H9 (cell line): ENCODE measurements at regions not wholly inside any gene's neighbourhood (a gene's known extent, or its start where the extent isn't known, plus 50 kb on each side); places are given as distances from the start of the nearest gene placed in this dataset.

Experiments used
- DNase-seq: peaks from one replicate; pipeline ENCODE4 v3.0.0-alpha.2; 2017
- H2AFZ ChIP-seq: one replicate; pipeline ENCODE4 v1.6.1; 2013; ENCODE audit warnings: mild to moderate bottlenecking, low read length, control low read depth, moderate library complexity
- H2AK5ac ChIP-seq: 2 replicates; pipeline ENCODE4 v1.6.1; 2013; ENCODE audit warnings: low read length, control low read depth, mixed read lengths; ENCODE audit not compliant: insufficient read length
- H2BK120ac ChIP-seq: one replicate; pipeline ENCODE4 v1.6.1; 2013; ENCODE audit warnings: low read depth, mild to moderate bottlenecking, low read length, control low read depth, inconsistent platforms; ENCODE audit not compliant: poor library complexity, severe bottlenecking
- H2BK12ac ChIP-seq: 2 replicates; pipeline ENCODE4 v1.6.1; 2013; ENCODE audit warnings: low read length, control low read depth, mixed read lengths, low read depth; ENCODE audit not compliant: insufficient read length
- H2BK15ac ChIP-seq: 2 replicates; pipeline ENCODE4 v1.6.1; 2013; ENCODE audit warnings: low read depth, low read length, control low read depth
- H2BK20ac ChIP-seq: one replicate; pipeline ENCODE4 v1.6.1; 2013; ENCODE audit warnings: low read depth, mild to moderate bottlenecking, low read length, control low read depth, inconsistent platforms; ENCODE audit not compliant: poor library complexity, severe bottlenecking
- H2BK5ac ChIP-seq: 2 replicates; pipeline ENCODE4 v1.6.1; 2013; ENCODE audit warnings: low read length, control low read depth, mixed read lengths; ENCODE audit not compliant: insufficient read length
- H3K14ac ChIP-seq: 2 replicates; pipeline ENCODE4 v1.6.1; 2013; ENCODE audit warnings: low read length, control low read depth; ENCODE audit not compliant: insufficient read depth
- H3K18ac ChIP-seq: 2 replicates; pipeline ENCODE4 v1.6.1; 2013; ENCODE audit warnings: low read depth, mild to moderate bottlenecking, mixed read lengths, low read length, control low read depth; ENCODE audit not compliant: insufficient read length
- H3K23ac ChIP-seq: 2 replicates; pipeline ENCODE4 v1.6.1; 2013; ENCODE audit warnings: low read length, control low read depth, mixed read lengths, low read depth; ENCODE audit not compliant: insufficient read length
- H3K23me2 ChIP-seq: 2 replicates; pipeline ENCODE4 v1.6.1; 2013; ENCODE audit warnings: low read depth, mild to moderate bottlenecking, mixed read lengths, low read length, control low read depth; ENCODE audit not compliant: insufficient read length, poor library complexity, severe bottlenecking
- H3K27ac ChIP-seq: 2 replicates; pipeline ENCODE4 v1.5.1; 2013; ENCODE audit warnings: low read length, control low read depth, mixed read lengths, low read depth; ENCODE audit not compliant: insufficient read length
- H3K27me3 ChIP-seq: 2 replicates; pipeline ENCODE4 v1.6.1; 2013; ENCODE audit warnings: low read length, control low read depth, inconsistent platforms; ENCODE audit not compliant: insufficient read depth
- H3K4ac ChIP-seq: 2 replicates; pipeline ENCODE4 v1.6.1; 2013; ENCODE audit warnings: low read depth, mild to moderate bottlenecking, control low read depth, inconsistent platforms, low read length, moderate library complexity
- H3K4me1 ChIP-seq: 2 replicates; pipeline ENCODE4 v1.6.1; 2013; ENCODE audit warnings: low read length, control low read depth, inconsistent platforms; ENCODE audit not compliant: insufficient read depth
- H3K4me2 ChIP-seq: 2 replicates; pipeline ENCODE4 v1.6.1; 2013; ENCODE audit warnings: low read length, control low read depth, mixed read lengths; ENCODE audit not compliant: insufficient read length, insufficient read depth
- H3K56ac ChIP-seq: 2 replicates; pipeline ENCODE4 v1.6.1; 2013; ENCODE audit warnings: low read depth, mild to moderate bottlenecking, mixed read lengths, low read length, control low read depth; ENCODE audit not compliant: insufficient read length
- H3K79me1 ChIP-seq: 2 replicates; pipeline ENCODE4 v1.6.1; 2013; ENCODE audit warnings: low read depth, mild to moderate bottlenecking, moderate library complexity, low read length, control low read depth, inconsistent platforms; ENCODE audit not compliant: insufficient read depth, poor library complexity, severe bottlenecking
- H3K79me2 ChIP-seq: 2 replicates; pipeline ENCODE4 v1.6.1; 2013; ENCODE audit warnings: low read length, control low read depth, inconsistent platforms; ENCODE audit not compliant: insufficient read depth
- H3K9ac ChIP-seq: 2 replicates; pipeline ENCODE4 v1.6.1; 2013; ENCODE audit warnings: low read length, control low read depth, mixed read lengths; ENCODE audit not compliant: insufficient read length; ENCODE audit errors: extremely low read depth
- H3K9me3 ChIP-seq: one replicate; pipeline ENCODE4 v1.6.1; 2013; ENCODE audit warnings: low read depth, low read length, inconsistent platforms; ENCODE audit not compliant: control insufficient read depth
- H3T11ph ChIP-seq: one replicate; pipeline ENCODE4 v1.6.1; 2013; ENCODE audit warnings: mild to moderate bottlenecking, low read length, control low read depth, inconsistent platforms
- H4K20me1 ChIP-seq: one replicate; pipeline ENCODE4 v1.6.1; 2013; ENCODE audit not compliant: control insufficient read depth, insufficient read length, insufficient read depth
- H4K5ac ChIP-seq: 2 replicates; pipeline ENCODE4 v1.6.1; 2013; ENCODE audit warnings: low read depth, mild to moderate bottlenecking, mixed read lengths, low read length, control low read depth; ENCODE audit not compliant: insufficient read length
- H4K8ac ChIP-seq: replicated peaks from 2 replicates; pipeline ENCODE4 v1.6.1; 2013; ENCODE audit warnings: low read length, control low read depth, mixed read lengths, low read depth; ENCODE audit not compliant: insufficient read length
- H4K91ac ChIP-seq: 2 replicates; pipeline ENCODE4 v1.6.1; 2013; ENCODE audit warnings: low read depth, mild to moderate bottlenecking, moderate library complexity, mixed read lengths, low read length, control low read depth; ENCODE audit not compliant: insufficient read length
- H3K27ac Mint-ChIP-seq, 3 experiments: 2 replicates in 2 of 3; 3 replicates in 1 of 3; pipeline ENCODE4 v1.8.0; 2020 to 2021; ENCODE audit warnings: mixed read lengths in 3 of 3, mild to moderate bottlenecking in 1 of 3, moderate library complexity in 1 of 3
- H3K27me3 Mint-ChIP-seq: 2 replicates; pipeline ENCODE4 v1.8.0; 2021; ENCODE audit warnings: low read depth, mild to moderate bottlenecking, moderate library complexity, mixed read lengths
- H3K36me3 Mint-ChIP-seq, 3 experiments: 2 replicates in 2 of 3; 3 replicates in 1 of 3; pipeline ENCODE4 v1.8.0; 2020 to 2021; ENCODE audit warnings: low read depth in 3 of 3, mixed read lengths in 3 of 3; ENCODE audit not compliant: insufficient read depth in 1 of 3
- H3K4me1 Mint-ChIP-seq, 2 experiments: 2 replicates each; pipeline ENCODE4 v1.8.0; 2020; ENCODE audit warnings: mixed read lengths in 2 of 2
- H3K4me3 Mint-ChIP-seq, 2 experiments: 2 replicates in 1 of 2; 3 replicates in 1 of 2; pipeline ENCODE4 v1.8.0; 2020 to 2021; ENCODE audit warnings: mild to moderate bottlenecking in 2 of 2, mixed read lengths in 2 of 2, moderate library complexity in 1 of 2
- H3K9me3 Mint-ChIP-seq, 2 experiments: 2 replicates in 1 of 2; 3 replicates in 1 of 2; pipeline ENCODE4 v1.8.0; 2020; ENCODE audit warnings: mild to moderate bottlenecking in 2 of 2, mixed read lengths in 2 of 2, moderate library complexity in 1 of 2
- WGBS: extraction: QIAGEN DNeasy Blood & Tissue Kit; methylation state at CpG from one replicate; pipeline ENCODE4 v1.1.7; 2013; ENCODE audit warnings: missing lambda C conversion rate, low lambda C conversion rate, mixed read lengths; ENCODE audit not compliant: insufficient read length; ENCODE audit errors: extremely low coverage; 5-methylcytosine and 5-hydroxymethylcytosine counted together
- TF ChIP-seq, protein P1 (sequence below): fragments of 200-600 bp; sonication (generic); conservative IDR thresholded peaks from 3 replicates; pipeline ENCODE4 v1.8.0; 2021; ENCODE audit warnings: antibody characterized with exemption, mild to moderate bottlenecking

- Histone ChIP-seq H3K79me1 (no peaks in the 10 kb centered on the region), H4K8ac (no peak overlapping the region), H3T11ph (no peak overlapping the region), H2BK5ac (no peak overlapping the region), H2BK20ac (no peak overlapping the region), H2AFZ (no peak overlapping the region), H2BK120ac (no peak overlapping the region), H4K20me1 (no peaks in the 10 kb centered on the region), H2AK5ac (no peak overlapping the region), H2BK12ac (no peak overlapping the region), H3K9me3 (no peaks in the 10 kb centered on the region), H3K23me2 (no peaks in the 10 kb centered on the region), H3K4me2 (no peak overlapping the region), H3K9ac (no peak overlapping the region), H3K27ac (no peak overlapping the region), H3K4me1 (no peaks in the 10 kb centered on the region), H2BK15ac (no peak overlapping the region), H3K27me3 (no peaks in the 10 kb centered on the region), H3K79me2 (no peaks in the 10 kb centered on the region), H3K23ac (no peak overlapping the region), H3K56ac (no peak overlapping the region), H3K4ac (no peak overlapping the region), H3K14ac (no peak overlapping the region), H4K91ac (no peak overlapping the region), H3K18ac (no peak overlapping the region), H4K5ac (no peak overlapping the region)
- no CpG with 5 or more reads among the region's 5 CpGs for WGBS
- Mint-ChIP-seq H3K27me3 (peaks cover 8% of the 10 kb centered on the region), H3K4me1 (peaks cover 2 to 4% of the 10 kb centered on the region in 2 experiments; a peak in 2 of 4 replicates), H3K4me3 (no peak overlapping the region), H3K9me3 (no peaks in the 10 kb centered on the region), H3K36me3 (no peaks in the 10 kb centered on the region), H3K27ac (no peak overlapping the region)
- TF ChIP-seq, protein P1, sequence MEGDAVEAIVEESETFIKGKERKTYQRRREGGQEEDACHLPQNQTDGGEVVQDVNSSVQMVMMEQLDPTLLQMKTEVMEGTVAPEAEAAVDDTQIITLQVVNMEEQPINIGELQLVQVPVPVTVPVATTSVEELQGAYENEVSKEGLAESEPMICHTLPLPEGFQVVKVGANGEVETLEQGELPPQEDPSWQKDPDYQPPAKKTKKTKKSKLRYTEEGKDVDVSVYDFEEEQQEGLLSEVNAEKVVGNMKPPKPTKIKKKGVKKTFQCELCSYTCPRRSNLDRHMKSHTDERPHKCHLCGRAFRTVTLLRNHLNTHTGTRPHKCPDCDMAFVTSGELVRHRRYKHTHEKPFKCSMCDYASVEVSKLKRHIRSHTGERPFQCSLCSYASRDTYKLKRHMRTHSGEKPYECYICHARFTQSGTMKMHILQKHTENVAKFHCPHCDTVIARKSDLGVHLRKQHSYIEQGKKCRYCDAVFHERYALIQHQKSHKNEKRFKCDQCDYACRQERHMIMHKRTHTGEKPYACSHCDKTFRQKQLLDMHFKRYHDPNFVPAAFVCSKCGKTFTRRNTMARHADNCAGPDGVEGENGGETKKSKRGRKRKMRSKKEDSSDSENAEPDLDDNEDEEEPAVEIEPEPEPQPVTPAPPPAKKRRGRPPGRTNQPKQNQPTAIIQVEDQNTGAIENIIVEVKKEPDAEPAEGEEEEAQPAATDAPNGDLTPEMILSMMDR, result no peak
- DNase-seq, result no peak
Measured at GRCh38 chr20:40746251-40746650, 57.2 kb upstream of the MAFB start.
